ENCODE measurements at regions not wholly inside any gene's neighbourhood (a gene's known extent, or its start where the extent isn't known, plus 50 kb on each side); places are given as distances from the start of the nearest gene placed in this dataset.

DNA sequence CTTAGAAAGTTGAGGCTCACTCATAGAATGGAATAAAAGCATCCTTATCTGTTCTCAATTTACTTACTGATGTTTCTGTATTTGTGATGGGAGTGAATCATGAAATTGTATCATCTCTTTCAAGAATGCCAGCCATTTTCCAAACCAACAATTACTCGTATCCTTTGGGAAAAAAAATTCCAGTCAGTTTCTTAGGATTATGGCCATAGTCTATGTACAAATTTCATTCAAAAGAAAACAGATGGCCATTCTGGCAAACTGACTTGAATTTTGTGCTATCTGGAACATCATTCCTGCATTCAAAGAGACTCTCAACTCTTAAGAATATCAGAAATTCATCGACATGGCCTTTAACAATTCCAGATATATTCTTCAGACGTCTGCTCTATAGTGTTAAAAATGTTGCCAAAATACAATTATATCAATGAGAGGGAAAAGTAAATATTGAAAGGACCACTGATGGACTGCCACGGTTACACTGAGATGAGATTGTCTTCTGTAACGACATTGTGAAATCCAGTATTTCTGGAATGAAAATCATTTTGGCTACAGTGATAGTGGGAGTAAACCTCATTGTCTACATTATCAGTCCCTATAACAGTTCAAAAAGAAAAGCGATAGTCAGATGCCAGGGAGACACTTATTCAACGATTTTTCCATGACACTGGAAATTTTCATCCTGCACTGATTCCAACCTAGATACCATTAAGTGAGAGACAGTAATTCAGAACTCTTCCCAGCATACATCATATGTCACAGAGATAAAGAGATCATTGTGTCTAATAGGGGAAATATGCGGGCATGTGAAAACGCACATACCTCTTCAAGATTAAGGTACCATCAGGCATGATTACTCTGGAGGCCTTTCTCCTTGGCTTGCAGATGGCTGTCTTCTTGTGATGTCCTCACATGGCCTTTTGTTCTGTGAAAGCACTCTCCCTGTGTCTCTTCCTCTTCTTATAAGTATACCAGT lies 953.8 kb upstream of the ALCAM start (continued):
- no peak for TF ChIP-seq MEF2B (IDR thresholded peaks at IDR 0.05; ENCODE audit: partially characterized antibody, poor library complexity, severe bottlenecking)
- TF ChIP-seq GABPA (IDR thresholded peaks at IDR 0.05; ENCODE audit: low read depth) = no peak
- TF ChIP-seq, protein P1, sequence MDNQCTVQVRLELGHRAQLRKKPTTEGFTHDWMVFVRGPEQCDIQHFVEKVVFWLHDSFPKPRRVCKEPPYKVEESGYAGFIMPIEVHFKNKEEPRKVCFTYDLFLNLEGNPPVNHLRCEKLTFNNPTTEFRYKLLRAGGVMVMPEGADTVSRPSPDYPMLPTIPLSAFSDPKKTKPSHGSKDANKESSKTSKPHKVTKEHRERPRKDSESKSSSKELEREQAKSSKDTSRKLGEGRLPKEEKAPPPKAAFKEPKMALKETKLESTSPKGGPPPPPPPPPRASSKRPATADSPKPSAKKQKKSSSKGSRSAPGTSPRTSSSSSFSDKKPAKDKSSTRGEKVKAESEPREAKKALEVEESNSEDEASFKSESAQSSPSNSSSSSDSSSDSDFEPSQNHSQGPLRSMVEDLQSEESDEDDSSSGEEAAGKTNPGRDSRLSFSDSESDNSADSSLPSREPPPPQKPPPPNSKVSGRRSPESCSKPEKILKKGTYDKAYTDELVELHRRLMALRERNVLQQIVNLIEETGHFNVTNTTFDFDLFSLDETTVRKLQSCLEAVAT (IDR thresholded peaks at IDR 0.05) = no peak
- no peak for TF ChIP-seq FOXK2 (IDR thresholded peaks at IDR 0.05)
- no peak for TF ChIP-seq RFX5 (IDR thresholded peaks at IDR 0.05; ENCODE audit: low read depth, low read length)
- TF ChIP-seq SP1 (IDR thresholded peaks at IDR 0.05; ENCODE audit: low read depth, low read length) = no peak

DNA sequence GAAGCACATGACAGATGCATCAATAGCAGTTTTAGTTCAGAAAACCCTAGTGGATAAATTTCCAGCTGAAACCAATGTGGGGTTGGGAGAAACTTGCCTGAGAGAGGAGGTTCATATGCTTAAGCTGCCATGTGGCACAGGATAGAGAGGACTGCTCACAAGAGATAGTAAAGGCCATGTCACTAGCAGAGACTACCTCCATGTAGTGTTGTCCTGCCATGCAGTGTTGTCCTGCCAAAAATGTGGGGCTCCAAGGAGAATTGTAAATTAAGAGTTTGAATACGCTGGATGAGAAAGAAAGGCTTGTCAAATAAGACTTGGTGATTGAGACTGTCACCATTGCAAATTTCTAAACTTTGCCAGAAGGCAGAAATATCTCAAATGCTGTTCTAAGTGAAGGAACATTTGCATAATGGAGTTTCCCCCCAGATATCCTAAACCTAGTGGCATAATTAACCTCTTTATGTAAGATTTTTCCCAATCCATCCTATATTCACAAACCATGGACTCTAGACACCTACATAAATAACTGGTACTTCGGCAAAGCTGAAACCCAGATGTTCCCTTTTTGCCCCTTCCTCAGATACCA lies 938.3 kb upstream of the ALCAM start:
- ChIA-PET SMC1A (ENCODE audit: uncharacterized antibody, unreplicated experiment) (interaction anchor here (1.5 kb wide), 1 partner anchor 11 kb away, joined by 3 read pairs; no protein-coding TSS in a partner anchor), POLR2A (interaction anchor here (0.6 kb wide), 1 partner anchor 24 kb away, joined by 3 read pairs; no protein-coding TSS in a partner anchor), RAD21 (ENCODE audit: unreplicated experiment) (no interaction called here), CTCF (no interaction called here)
- Histone ChIP-seq H2AFZ (ENCODE audit: control insufficient read depth, low read depth, low read length) (no peak overlapping the region), H3K9ac (ENCODE audit: control insufficient read depth, insufficient read depth, low read length) (no peak overlapping the region), H3K9me3 (replicated peaks; ENCODE audit: control insufficient read depth, insufficient read depth, low read length) (no peaks in the 10 kb centered on the region), H3K4me3 (no peak overlapping the region), H4K20me1 (ENCODE audit: control insufficient read depth, insufficient read depth) (no peaks in the 10 kb centered on the region), H3K4me1 (ENCODE audit: control insufficient read depth, insufficient read depth, low read length) (no peaks in the 10 kb centered on the region), H3K4me2 (ENCODE audit: control insufficient read depth, insufficient read depth) (no peak overlapping the region), H3K27ac (ENCODE audit: control insufficient read depth, insufficient read depth) (no peak overlapping the region), H3K27me3 (replicated peaks in 1 of 2; ENCODE audit: control insufficient read depth in 2 of 2, insufficient read depth in 2 of 2, low read length in 1 of 2) (no peaks in the 10 kb centered on the region), H3K36me3 (ENCODE audit: control insufficient read depth in 2 of 2, insufficient read depth in 2 of 2, low read length in 1 of 2) (no peaks in the 10 kb centered on the region), H3K79me2 (ENCODE audit: control insufficient read depth, insufficient read depth, low read length) (no peaks in the 10 kb centered on the region)
- ATAC-seq (peak; percentile 59), DNase-seq (ENCODE audit: low read depth, low spot score) (no peak), FAIRE-seq (no peak)
- 74% methylated on average over 2 of the region's 2 CpGs for WGBS (ENCODE audit: insufficient coverage, insufficient replicate concordance, low lambda C conversion rate, missing lambda C conversion rate)
- TF ChIP-seq SMAD5 (IDR thresholded peaks at IDR 0.05; ENCODE audit: low read depth) (no peak), CREB1 (IDR thresholded peaks at IDR 0.05; ENCODE audit: low read depth) (no peak), MXI1 (IDR thresholded peaks at IDR 0.05; ENCODE audit: low read depth, low read length) (no peak)
- TF ChIP-seq, protein P2, sequence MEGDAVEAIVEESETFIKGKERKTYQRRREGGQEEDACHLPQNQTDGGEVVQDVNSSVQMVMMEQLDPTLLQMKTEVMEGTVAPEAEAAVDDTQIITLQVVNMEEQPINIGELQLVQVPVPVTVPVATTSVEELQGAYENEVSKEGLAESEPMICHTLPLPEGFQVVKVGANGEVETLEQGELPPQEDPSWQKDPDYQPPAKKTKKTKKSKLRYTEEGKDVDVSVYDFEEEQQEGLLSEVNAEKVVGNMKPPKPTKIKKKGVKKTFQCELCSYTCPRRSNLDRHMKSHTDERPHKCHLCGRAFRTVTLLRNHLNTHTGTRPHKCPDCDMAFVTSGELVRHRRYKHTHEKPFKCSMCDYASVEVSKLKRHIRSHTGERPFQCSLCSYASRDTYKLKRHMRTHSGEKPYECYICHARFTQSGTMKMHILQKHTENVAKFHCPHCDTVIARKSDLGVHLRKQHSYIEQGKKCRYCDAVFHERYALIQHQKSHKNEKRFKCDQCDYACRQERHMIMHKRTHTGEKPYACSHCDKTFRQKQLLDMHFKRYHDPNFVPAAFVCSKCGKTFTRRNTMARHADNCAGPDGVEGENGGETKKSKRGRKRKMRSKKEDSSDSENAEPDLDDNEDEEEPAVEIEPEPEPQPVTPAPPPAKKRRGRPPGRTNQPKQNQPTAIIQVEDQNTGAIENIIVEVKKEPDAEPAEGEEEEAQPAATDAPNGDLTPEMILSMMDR (IDR thresholded peaks at IDR 0.05 in 2 of 3, conservative IDR thresholded peaks at IDR 0.05 in 1 of 3; ENCODE audit: control insufficient read depth in 2 of 3, extremely low read depth in 1 of 3, insufficient read depth in 1 of 3, low read depth in 3 of 3, low read length in 3 of 3) = no peak
- BruUV-seq (replicated peaks) = no TSS peak
- in situ Hi-C loops (cut with MboI) (no loop called here), intact Hi-C loops (cut with micrococcal nuclease; ENCODE audit: unreplicated experiment) (no loop called here)
